ENCODE measurements at regions not wholly inside any gene's neighbourhood (a gene's known extent, or its start where the extent isn't known, plus 50 kb on each side); places are given as distances from the start of the nearest gene placed in this dataset.

DNA sequence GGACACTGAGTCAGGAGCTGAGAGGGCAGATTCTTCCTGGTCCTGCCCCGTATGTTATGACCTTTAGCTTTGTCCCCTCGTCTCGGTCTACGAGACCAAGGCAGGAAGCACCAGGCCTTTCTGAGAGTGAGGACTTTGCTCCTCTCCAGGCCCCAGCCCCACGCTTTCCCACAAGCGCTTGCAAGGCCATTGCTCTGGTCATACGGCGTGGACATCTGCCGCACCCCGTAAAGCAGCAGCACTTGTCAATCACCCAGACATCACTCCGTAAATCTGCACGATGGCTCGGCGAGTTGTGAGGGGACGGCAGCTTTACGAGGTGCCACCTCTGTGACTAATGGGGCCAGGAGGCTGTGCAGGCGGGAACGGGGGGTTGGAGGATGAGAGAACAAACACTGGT is 100.8 kb upstream of the TWIST2 start:
- no peaks in the 10 kb centered on the region for H3K4me1 ChIP-seq
- 82 to 93% methylated on average over 9 to 15 of the region's 18 CpGs for WGBS, 2 donors (ENCODE audit: low coverage in 1 of 2)
- no peak overlapping the region for H3K27ac ChIP-seq
- no peak overlapping the region for H3K4me3 ChIP-seq
- TF ChIP-seq POLR2AphosphoS5 (IDR thresholded peaks at IDR 0.05) = no peak
- TF ChIP-seq, protein P1, sequence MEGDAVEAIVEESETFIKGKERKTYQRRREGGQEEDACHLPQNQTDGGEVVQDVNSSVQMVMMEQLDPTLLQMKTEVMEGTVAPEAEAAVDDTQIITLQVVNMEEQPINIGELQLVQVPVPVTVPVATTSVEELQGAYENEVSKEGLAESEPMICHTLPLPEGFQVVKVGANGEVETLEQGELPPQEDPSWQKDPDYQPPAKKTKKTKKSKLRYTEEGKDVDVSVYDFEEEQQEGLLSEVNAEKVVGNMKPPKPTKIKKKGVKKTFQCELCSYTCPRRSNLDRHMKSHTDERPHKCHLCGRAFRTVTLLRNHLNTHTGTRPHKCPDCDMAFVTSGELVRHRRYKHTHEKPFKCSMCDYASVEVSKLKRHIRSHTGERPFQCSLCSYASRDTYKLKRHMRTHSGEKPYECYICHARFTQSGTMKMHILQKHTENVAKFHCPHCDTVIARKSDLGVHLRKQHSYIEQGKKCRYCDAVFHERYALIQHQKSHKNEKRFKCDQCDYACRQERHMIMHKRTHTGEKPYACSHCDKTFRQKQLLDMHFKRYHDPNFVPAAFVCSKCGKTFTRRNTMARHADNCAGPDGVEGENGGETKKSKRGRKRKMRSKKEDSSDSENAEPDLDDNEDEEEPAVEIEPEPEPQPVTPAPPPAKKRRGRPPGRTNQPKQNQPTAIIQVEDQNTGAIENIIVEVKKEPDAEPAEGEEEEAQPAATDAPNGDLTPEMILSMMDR (IDR thresholded peaks at IDR 0.05) = no peak
- H3K9me3 ChIP-seq = peaks cover 0 to 12% (median 0%) of the 10 kb centered on the region in 3 donors
- H3K27me3 ChIP-seq = no peaks in the 10 kb centered on the region
- H3K36me3 ChIP-seq = no peaks in the 10 kb centered on the region
- no peak for ATAC-seq

DNA sequence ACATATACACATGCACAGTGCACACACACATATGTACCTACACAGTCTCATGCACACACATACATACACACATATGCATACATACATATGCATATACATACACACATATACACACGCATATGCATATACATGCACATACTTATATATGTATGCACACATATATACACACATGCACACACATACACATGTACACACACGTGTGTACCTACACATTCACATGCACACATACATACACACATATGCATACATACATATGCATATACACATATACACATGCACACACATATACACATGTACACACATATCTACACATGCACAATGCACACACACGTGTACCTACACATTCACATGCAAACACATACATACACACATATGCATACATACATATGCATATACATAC is 100.3 kb upstream of the TWIST2 start:
- TF ChIP-seq, protein P1 (IDR thresholded peaks at IDR 0.05) = no peak
- no peak for TF ChIP-seq POLR2AphosphoS5 (IDR thresholded peaks at IDR 0.05)
- TF ChIP-seq POLR2A (IDR thresholded peaks at IDR 0.05) = no peak
- no peak for TF ChIP-seq EP300 (IDR thresholded peaks at IDR 0.05)
- Histone ChIP-seq H3K9me3 (peaks cover 0 to 12% (median 0%) of the 10 kb centered on the region in 3 donors), H3K27me3 (no peaks in the 10 kb centered on the region), H3K27ac (no peak overlapping the region), H3K4me3 (no peak overlapping the region), H3K4me1 (no peaks in the 10 kb centered on the region), H3K36me3 (no peaks in the 10 kb centered on the region)
- WGBS, 2 donors (ENCODE audit: low coverage in 1 of 2) = 62 to 76% methylated on average over 3 of the region's 3 CpGs
- no peak for ATAC-seq

DNA sequence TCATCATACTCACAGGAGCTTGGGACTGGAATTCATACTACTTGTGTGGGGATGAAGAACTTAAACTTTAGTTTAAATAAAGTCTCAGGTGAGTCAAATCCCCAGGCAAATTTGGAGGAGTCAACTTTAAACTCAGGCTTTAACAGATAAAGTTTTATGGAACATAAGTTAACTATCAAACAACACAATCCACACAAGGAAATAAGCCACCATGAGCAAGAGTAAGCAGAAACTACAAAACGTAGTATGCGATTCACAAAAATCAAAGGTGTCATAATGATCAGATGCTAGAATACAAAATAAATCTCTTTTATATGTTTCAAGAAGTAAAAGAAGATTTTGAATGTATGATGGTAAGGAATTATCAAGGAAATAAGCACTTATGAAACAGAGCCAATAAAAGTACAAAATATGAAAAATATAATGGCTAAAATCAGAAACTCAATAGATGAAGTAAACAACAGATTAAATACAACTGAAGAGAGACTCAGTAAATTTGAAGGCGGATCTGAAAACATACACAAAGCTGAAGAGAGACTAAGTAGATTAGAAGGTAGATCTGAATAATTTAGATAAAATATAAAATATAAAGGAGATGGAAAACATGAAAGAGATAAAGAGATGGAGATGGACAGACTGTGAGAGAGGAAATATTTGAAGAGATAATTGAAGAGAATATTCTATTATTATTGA is 97.5 kb upstream of the TWIST2 start:
- TF ChIP-seq POLR2A (IDR thresholded peaks at IDR 0.05) (no peak), POLR2AphosphoS5 (IDR thresholded peaks at IDR 0.05) (no peak), EP300 (IDR thresholded peaks at IDR 0.05) (no peak)
- TF ChIP-seq, protein P1 (IDR thresholded peaks at IDR 0.05) = no peak
- ATAC-seq = no peak
- Histone ChIP-seq H3K27ac (no peak overlapping the region), H3K9me3 (peaks cover 0 to 12% (median 0%) of the 10 kb centered on the region in 3 donors), H3K27me3 (no peaks in the 10 kb centered on the region), H3K4me3 (no peak overlapping the region), H3K4me1 (no peaks in the 10 kb centered on the region), H3K36me3 (no peaks in the 10 kb centered on the region)
- 83 to 93% methylated on average over 3 of the region's 3 CpGs for WGBS, 2 donors (ENCODE audit: low coverage in 1 of 2)

DNA sequence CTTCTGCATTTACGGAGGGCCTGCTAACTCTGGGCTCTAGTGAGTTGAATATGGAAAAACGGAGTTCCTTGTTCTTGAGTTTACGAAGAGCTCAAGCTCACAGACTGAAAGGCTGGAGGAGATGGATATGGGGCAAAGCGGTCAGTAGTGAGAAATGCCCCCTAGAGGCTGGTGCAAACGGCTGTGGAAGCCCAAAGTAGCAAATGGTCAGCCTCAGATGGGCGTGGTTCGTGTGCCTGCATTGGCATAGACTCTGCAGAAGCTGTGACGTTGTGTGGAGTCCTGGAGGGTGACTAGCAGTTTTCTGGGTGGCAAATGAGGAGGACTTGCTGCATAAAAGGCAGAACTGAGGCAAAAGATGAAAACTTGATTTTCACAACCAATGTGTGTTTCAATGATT is 93.6 kb upstream of the TWIST2 start:
- no peaks in the 10 kb centered on the region for H3K4me1 ChIP-seq
- H3K9me3 ChIP-seq = peaks cover 0 to 10% (median 0%) of the 10 kb centered on the region in 3 donors
- H3K27me3 ChIP-seq = no peaks in the 10 kb centered on the region
- 82 to 92% methylated on average over 2 to 4 of the region's 8 CpGs for WGBS, 2 donors (ENCODE audit: low coverage in 1 of 2)
- no peak overlapping the region for H3K4me3 ChIP-seq
- H3K27ac ChIP-seq = peak overlapping the region in 1 of 4 donors; percentile 13
- H3K36me3 ChIP-seq = no peaks in the 10 kb centered on the region
- no peak for TF ChIP-seq EP300 (IDR thresholded peaks at IDR 0.05)
- TF ChIP-seq, protein P1 (IDR thresholded peaks at IDR 0.05) = peak in 2 of 4 experiments; percentile 16 to 18
- ATAC-seq = no peak

DNA sequence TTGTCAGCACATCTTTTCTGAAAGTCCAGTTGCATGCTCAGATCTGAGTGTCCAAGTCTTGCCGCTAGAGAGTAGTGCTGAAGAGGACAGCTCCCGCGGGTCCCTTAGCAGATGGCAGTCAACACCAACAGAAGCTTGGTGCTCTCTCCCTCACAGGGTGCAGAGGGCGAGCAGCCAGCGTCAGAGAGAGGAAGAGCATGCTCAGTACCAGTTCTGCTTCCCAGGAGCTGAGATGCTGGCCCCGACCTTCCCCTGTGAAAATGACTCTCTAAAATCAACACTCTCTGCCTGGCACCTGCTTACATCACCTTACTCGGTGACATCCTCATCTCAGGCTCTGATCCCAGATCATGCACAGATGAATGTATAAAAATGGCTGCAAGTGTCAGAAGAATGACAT is 86.0 kb upstream of the TWIST2 start:
- WGBS, 2 donors (ENCODE audit: low coverage in 1 of 2) = 0 to 60% methylated on average over 1 of the region's 7 CpGs

More for the DNA sequence above, 86.0 kb upstream of the TWIST2 start:
- ATAC-seq = no peak
- no peaks in the 10 kb centered on the region for H3K36me3 ChIP-seq
- TF ChIP-seq POLR2A (IDR thresholded peaks at IDR 0.05) (no peak), POLR2AphosphoS5 (IDR thresholded peaks at IDR 0.05) (no peak), EP300 (IDR thresholded peaks at IDR 0.05) (no peak)
- TF ChIP-seq, protein P1 (IDR thresholded peaks at IDR 0.05) = no peak
- H3K4me1 ChIP-seq = no peaks in the 10 kb centered on the region
- no peak overlapping the region for H3K4me3 ChIP-seq
- no peaks in the 10 kb centered on the region for H3K9me3 ChIP-seq
- H3K27me3 ChIP-seq = peaks cover 35% of the 10 kb centered on the region
- no peak overlapping the region for H3K27ac ChIP-seq

All from gastroesophageal sphincter (tissue), 4 donors.